OCI-LY7 (cell line): ENCODE measurements at regions not wholly inside any gene's neighbourhood (a gene's known extent, or its start where the extent isn't known, plus 50 kb on each side); places are given as distances from the start of the nearest gene placed in this dataset.

Source experiments
- BruUV-seq: library from RNA; stranded (reverse); fragments of 400-500 nt; replicated peaks from 2 replicates; lab custom pipeline; 2021; lab: Mats Ljungman, UMichigan
- CTCF ChIA-PET: fragments of 300-600 bp; sonication (Branson Sonifier 250); formaldehyde crosslinking; loops from one replicate; lab custom pipeline; 2022; ENCODE audit warnings: antibody characterized with exemption; ENCODE audit not compliant: unreplicated experiment; lab: Charles Lee
- POLR2A ChIA-PET: fragments of 300-600 bp; sonication (Branson Sonifier 250); formaldehyde crosslinking; loops from one replicate; lab custom pipeline; 2022; ENCODE audit warnings: antibody characterized with exemption; lab: Charles Lee
- DNase-seq: peaks from one replicate; pipeline ENCODE4 v3.0.0-alpha.2; 2015; ENCODE audit warnings: low spot score
- H2AFZ ChIP-seq: fragments of 200-600 bp; sonication (generic), shearing (Covaris generic); 2 replicates; pipeline ENCODE4 v1.6.1; 2014; ENCODE audit warnings: mild to moderate bottlenecking, antibody characterized with exemption, low read length, moderate library complexity
- H3K27ac ChIP-seq: fragments of 200-600 bp; sonication (generic); 2 replicates; pipeline ENCODE4 v1.5.1; 2014; ENCODE audit warnings: mixed run types, low read depth, mild to moderate bottlenecking, moderate library complexity, low read length, inconsistent platforms; ENCODE audit not compliant: poor library complexity, severe bottlenecking
- H3K36me3 ChIP-seq: fragments of 200-600 bp; sonication (generic); 2 replicates; pipeline ENCODE4 v1.6.1; 2014; ENCODE audit warnings: mild to moderate bottlenecking, antibody characterized with exemption, low read length, moderate library complexity, mixed read lengths; ENCODE audit not compliant: insufficient read depth
- H3K4me1 ChIP-seq: fragments of 200-600 bp; sonication (generic); 2 replicates; pipeline ENCODE4 v1.5.1; 2014; ENCODE audit warnings: mild to moderate bottlenecking, low read length; ENCODE audit not compliant: insufficient read depth, poor library complexity, severe bottlenecking
- H3K4me2 ChIP-seq: fragments of 200-600 bp; sonication (generic); 2 replicates; pipeline ENCODE4 v1.6.1; 2014; ENCODE audit warnings: mild to moderate bottlenecking, low read length
- H3K4me3 ChIP-seq: fragments of 200-600 bp; sonication (generic); 2 replicates; pipeline ENCODE4 v1.5.1; 2014; ENCODE audit warnings: mild to moderate bottlenecking, low read depth, low read length; ENCODE audit not compliant: poor library complexity, severe bottlenecking
- H3K79me2 ChIP-seq: fragments of 200-600 bp; sonication (generic); 2 replicates; pipeline ENCODE4 v1.6.1; 2016; ENCODE audit warnings: low read depth, mild to moderate bottlenecking, low read length, moderate library complexity, mixed read lengths; ENCODE audit not compliant: insufficient read depth
- H3K9me2 ChIP-seq: fragments of 200-600 bp; sonication (generic); 2 replicates; pipeline ENCODE4 v1.6.1; 2016; ENCODE audit warnings: mild to moderate bottlenecking, low read length, mixed read lengths; ENCODE audit not compliant: insufficient read depth
- H3K9me3 ChIP-seq: fragments of 200-600 bp; sonication (generic); 2 replicates; pipeline ENCODE4 v1.6.1; 2014; ENCODE audit warnings: mild to moderate bottlenecking, mixed run types, low read length, mixed read lengths
- H4K20me1 ChIP-seq: fragments of 200-600 bp; sonication (generic); 2 replicates; pipeline ENCODE4 v1.6.1; 2014; ENCODE audit warnings: mild to moderate bottlenecking, antibody characterized with exemption, low read length, moderate library complexity, mixed read lengths; ENCODE audit not compliant: insufficient read depth
- CTCF ChIP-seq: fragments of 200-600 bp; sonication (generic); conservative IDR thresholded peaks from 2 replicates; pipeline ENCODE4 v1.5.1; 2014; ENCODE audit warnings: mild to moderate bottlenecking, antibody characterized with exemption, low read length, moderate library complexity, mixed read lengths
- EZH2phosphoT487 ChIP-seq: fragments of 200-600 bp; sonication (generic); IDR thresholded peaks from 2 replicates; pipeline ENCODE4 v1.6.1; 2018; ENCODE audit warnings: low read depth, borderline replicate concordance, mild to moderate bottlenecking, mixed run types, antibody characterized with exemption, low read length, moderate library complexity, mixed read lengths
- intact Hi-C: fragments of 100-400 bp; cut with micrococcal nuclease; formaldehyde crosslinking; loops from one replicate; pipeline ENCODE4 v1.10.0; 2022; ENCODE audit not compliant: unreplicated experiment

- CTCF ChIA-PET = no interaction called here
- intact Hi-C loops = no loop called here
- POLR2A ChIA-PET = interaction anchor here (0.6 kb wide), 1 partner anchor 206 kb away, joined by 3 read pairs; no protein-coding TSS in a partner anchor
- Histone ChIP-seq H2AFZ (no peak overlapping the region), H3K36me3 (no peaks in the 10 kb centered on the region), H3K79me2 (no peaks in the 10 kb centered on the region), H3K9me3 (no peaks in the 10 kb centered on the region), H3K4me1 (no peaks in the 10 kb centered on the region), H3K27ac (no peak overlapping the region), H3K9me2 (no peaks in the 10 kb centered on the region), H3K4me3 (no peak overlapping the region), H3K4me2 (no peak overlapping the region), H4K20me1 (no peaks in the 10 kb centered on the region)
- no peak for TF ChIP-seq EZH2phosphoT487
- TF ChIP-seq CTCF = no peak
- no peak for DNase-seq
- no TSS peak for BruUV-seq
Measured at GRCh38 chrX:40260146-40260747, 162.5 kb upstream of the BCOR start.

GRCh38 chrX:40258909-40259308, 161.2 kb upstream of the BCOR start:
- Histone ChIP-seq H3K36me3 (no peaks in the 10 kb centered on the region), H2AFZ (no peak overlapping the region), H3K79me2 (no peaks in the 10 kb centered on the region), H3K4me2 (no peak overlapping the region), H4K20me1 (no peaks in the 10 kb centered on the region), H3K9me3 (no peaks in the 10 kb centered on the region), H3K4me1 (no peaks in the 10 kb centered on the region), H3K9me2 (no peaks in the 10 kb centered on the region), H3K4me3 (no peak overlapping the region), H3K27ac (no peak overlapping the region)
- TF ChIP-seq CTCF (no peak), EZH2phosphoT487 (no peak)
- no peak for DNase-seq
- ChIA-PET CTCF (no interaction called here), POLR2A (no interaction called here)
- no TSS peak for BruUV-seq
- intact Hi-C loops = no loop called here

GRCh38 chrX:40253771-40254170, 156.0 kb upstream of the BCOR start:
- intact Hi-C loops = no loop called here
- no peak for DNase-seq
- no peaks in the 10 kb centered on the region for H3K9me2 ChIP-seq
- CTCF ChIA-PET = no interaction called here
- H2AFZ ChIP-seq = no peak overlapping the region
- H3K27ac ChIP-seq = no peak overlapping the region
- H4K20me1 ChIP-seq = no peaks in the 10 kb centered on the region
- no peaks in the 10 kb centered on the region for H3K9me3 ChIP-seq
- H3K4me2 ChIP-seq = no peak overlapping the region
- BruUV-seq = no TSS peak
- no peak overlapping the region for H3K4me3 ChIP-seq
- no peaks in the 10 kb centered on the region for H3K79me2 ChIP-seq
- POLR2A ChIA-PET = no interaction called here
- no peaks in the 10 kb centered on the region for H3K4me1 ChIP-seq
- no peak for TF ChIP-seq CTCF
- no peak for TF ChIP-seq EZH2phosphoT487
- no peaks in the 10 kb centered on the region for H3K36me3 ChIP-seq
